A549 (cell line): ENCODE measurements at regions not wholly inside any gene's neighbourhood (a gene's known extent, or its start where the extent isn't known, plus 50 kb on each side); places are given as distances from the start of the nearest gene placed in this dataset.

ENCODE experiments used
- HOXA7 ChIP-seq: fragments of 250-450 bp; sonication (Bioruptor Pico); IDR thresholded peaks from 2 replicates; pipeline ENCODE4 v1.5.0; 2020; ENCODE audit warnings: mild to moderate bottlenecking, moderate library complexity
- KDM1A ChIP-seq: fragments of 200-600 bp; sonication (generic); IDR thresholded peaks from 2 replicates; pipeline ENCODE4 v1.6.1; 2016; ENCODE audit warnings: low read depth, mild to moderate bottlenecking
- MAZ ChIP-seq: fragments of 150-350 bp; IDR thresholded peaks from 2 replicates; pipeline ENCODE4 v1.6.1; 2014; ENCODE audit warnings: antibody characterized with exemption, low read depth, low read length, borderline replicate concordance
- POLR2A ChIP-seq: IDR thresholded peaks from 2 replicates; pipeline ENCODE4 v1.6.1; 2012; ENCODE audit warnings: mild to moderate bottlenecking, low read length
- TP53 ChIP-seq: fragments of 250-450 bp; sonication (Bioruptor Pico); IDR thresholded peaks from 2 replicates; pipeline ENCODE4 v1.5.0; 2021; ENCODE audit warnings: mild to moderate bottlenecking, moderate library complexity
- TF ChIP-seq, protein P1 (sequence below): fragments of >200 bp; sonication (Bioruptor Twin); formaldehyde crosslinking; IDR thresholded peaks from 3 replicates; pipeline ENCODE4 v1.5.1; 2016

DNA sequence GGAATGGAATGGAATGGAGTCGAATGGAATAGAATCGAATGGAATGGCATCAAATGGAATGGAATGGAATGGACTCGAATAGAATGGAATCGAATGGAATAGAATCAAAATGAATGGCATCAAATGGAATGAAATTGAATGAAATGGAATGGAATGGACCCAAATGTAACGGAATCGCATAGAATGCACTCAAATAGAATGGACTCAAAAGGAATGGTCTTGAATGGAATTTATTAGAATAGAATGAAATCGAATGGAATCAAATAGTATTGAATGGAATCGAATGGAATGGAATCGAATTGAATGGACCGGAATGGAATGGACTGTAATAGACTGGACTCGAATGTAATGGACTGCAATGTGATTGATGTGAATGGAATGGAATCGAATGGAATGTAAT lies 501.4 kb upstream of the WSB1 start:
- TF ChIP-seq, protein P1, sequence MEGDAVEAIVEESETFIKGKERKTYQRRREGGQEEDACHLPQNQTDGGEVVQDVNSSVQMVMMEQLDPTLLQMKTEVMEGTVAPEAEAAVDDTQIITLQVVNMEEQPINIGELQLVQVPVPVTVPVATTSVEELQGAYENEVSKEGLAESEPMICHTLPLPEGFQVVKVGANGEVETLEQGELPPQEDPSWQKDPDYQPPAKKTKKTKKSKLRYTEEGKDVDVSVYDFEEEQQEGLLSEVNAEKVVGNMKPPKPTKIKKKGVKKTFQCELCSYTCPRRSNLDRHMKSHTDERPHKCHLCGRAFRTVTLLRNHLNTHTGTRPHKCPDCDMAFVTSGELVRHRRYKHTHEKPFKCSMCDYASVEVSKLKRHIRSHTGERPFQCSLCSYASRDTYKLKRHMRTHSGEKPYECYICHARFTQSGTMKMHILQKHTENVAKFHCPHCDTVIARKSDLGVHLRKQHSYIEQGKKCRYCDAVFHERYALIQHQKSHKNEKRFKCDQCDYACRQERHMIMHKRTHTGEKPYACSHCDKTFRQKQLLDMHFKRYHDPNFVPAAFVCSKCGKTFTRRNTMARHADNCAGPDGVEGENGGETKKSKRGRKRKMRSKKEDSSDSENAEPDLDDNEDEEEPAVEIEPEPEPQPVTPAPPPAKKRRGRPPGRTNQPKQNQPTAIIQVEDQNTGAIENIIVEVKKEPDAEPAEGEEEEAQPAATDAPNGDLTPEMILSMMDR = no peak
- no peak for TF ChIP-seq POLR2A
- TF ChIP-seq KDM1A = no peak
- no peak for TF ChIP-seq HOXA7 (CRISPR knock-in tag)
- TF ChIP-seq TP53 (CRISPR knock-in tag) = no peak
- TF ChIP-seq MAZ = no peak
